GM19397 (cell line): ENCODE measurements at regions not wholly inside any gene's neighbourhood (a gene's known extent, or its start where the extent isn't known, plus 50 kb on each side); places are given as distances from the start of the nearest gene placed in this dataset.

Experiments used
- ATAC-seq: cut with Tn5 transposase; IDR thresholded peaks from one replicate; pipeline ENCODE4 v1.9.1; 2021; ENCODE audit warnings: mild to moderate bottlenecking, moderate library complexity; ENCODE audit not compliant: unreplicated experiment

GRCh38 chr17:77266891-77267341 is 126.1 kb downstream of the SEC14L1 start:
- no peak for ATAC-seq

- no peak for ATAC-seq
These were observed 129.2 kb downstream of the SEC14L1 start for GRCh38 chr17:77269696-77270681.

- no peak for ATAC-seq
These were observed 130.6 kb downstream of the SEC14L1 start for GRCh38 chr17:77271411-77271810.

GRCh38 chr17:77273397-77274085 is 132.8 kb downstream of the SEC14L1 start:
- ATAC-seq, result no peak

- no peak for ATAC-seq
These were observed 133.5 kb downstream of the SEC14L1 start for GRCh38 chr17:77274096-77274845.

GRCh38 chr17:77279448-77280303 is 138.9 kb downstream of the SEC14L1 start:
- no peak for ATAC-seq

GRCh38 chr17:77280304-77281121 is 139.7 kb downstream of the SEC14L1 start:
- peak; percentile 3 for ATAC-seq

GRCh38 chr17:77281122-77281903 is 140.5 kb downstream of the SEC14L1 start:
- ATAC-seq, result peak; percentile 78

GRCh38 chr17:77281904-77282367 is 141.2 kb downstream of the SEC14L1 start:
- ATAC-seq, result no peak

GRCh38 chr17:77282524-77283515 is 142.1 kb downstream of the SEC14L1 start:
- no peak for ATAC-seq

GRCh38 chr17:77284023-77284617 is 143.4 kb downstream of the SEC14L1 start:
- ATAC-seq, result no peak

GRCh38 chr17:77285594-77286390 is 145.0 kb downstream of the SEC14L1 start:
- ATAC-seq, result no peak

GRCh38 chr17:77286391-77286640 is 145.5 kb downstream of the SEC14L1 start:
- ATAC-seq, result no peak

GRCh38 chr17:77286641-77287431 is 146.1 kb downstream of the SEC14L1 start:
- no peak for ATAC-seq

GRCh38 chr17:77287432-77288068 is 146.8 kb downstream of the SEC14L1 start:
- no peak for ATAC-seq
